NCI-H446 treated with DMSO at 0.1 percent for 48 hours (cell line): ENCODE measurements at regions not wholly inside any gene's neighbourhood (a gene's known extent, or its start where the extent isn't known, plus 50 kb on each side); places are given as distances from the start of the nearest gene placed in this dataset.

ENCODE experiments used
- DNase-seq: peaks from one replicate; lab custom pipeline; 2025; lab: John Stamatoyannopoulos, UW

DNA sequence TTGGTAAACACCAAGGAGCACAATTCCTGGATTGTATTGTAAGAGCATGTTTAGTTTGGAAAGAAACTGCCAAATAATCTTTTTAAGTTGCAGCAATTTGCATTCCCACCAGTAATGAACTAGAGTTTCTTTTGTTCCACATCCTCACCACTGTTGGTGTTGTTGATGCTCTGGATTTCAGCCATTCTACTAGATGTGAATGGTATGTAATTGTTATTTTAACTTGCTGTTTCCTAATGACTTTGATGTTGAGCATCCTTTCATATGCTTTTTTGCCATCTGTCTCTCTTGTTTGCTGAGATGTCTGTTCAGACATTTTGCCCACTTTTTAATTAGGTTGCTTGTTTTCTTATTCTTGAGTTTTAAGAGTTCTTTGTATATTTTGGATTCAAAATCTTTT is 1654.1 kb downstream of the GRIK2 start:
- DNase-seq, result peak; percentile 51

DNA sequence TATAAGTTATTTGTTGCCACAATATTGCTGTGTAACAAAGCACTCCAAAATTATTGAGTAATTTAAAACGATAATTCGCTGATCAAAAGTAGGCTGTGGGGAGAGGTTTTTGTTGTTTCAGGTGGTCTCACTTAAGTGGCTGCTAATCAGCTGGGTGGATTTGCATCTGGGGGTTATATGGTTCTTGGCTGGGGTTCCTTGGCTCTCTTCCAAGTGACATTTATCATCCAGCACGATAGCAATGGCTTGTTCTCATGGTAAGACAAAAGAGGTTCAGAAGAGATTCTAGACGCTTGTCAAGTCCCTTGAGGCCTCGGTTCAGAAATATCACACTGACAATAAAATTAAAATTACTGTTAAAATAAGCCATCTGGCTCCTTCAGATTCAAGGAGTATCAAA is 1648.8 kb downstream of the GRIK2 start:
- peak; percentile 20 for DNase-seq

DNA sequence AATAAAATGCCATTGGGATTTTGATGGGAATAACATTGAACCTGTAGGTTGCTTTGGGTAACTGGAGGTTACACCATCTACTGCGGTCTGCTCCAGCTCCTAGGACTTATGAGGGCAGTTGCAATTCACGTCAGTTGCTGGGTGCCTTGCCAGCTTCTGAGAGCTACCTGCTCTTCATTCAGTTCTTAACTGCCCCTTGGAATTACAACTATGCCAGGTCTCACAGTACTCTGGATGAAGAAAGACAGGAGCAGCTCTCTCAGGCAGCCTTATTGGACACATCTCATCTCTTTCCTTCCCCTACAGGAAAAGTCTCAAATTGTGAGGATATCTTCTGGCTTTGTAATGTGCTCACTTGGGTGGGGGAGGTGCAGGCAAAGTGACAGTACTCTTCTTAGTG is 1643.3 kb downstream of the GRIK2 start:
- no peak for DNase-seq

DNA sequence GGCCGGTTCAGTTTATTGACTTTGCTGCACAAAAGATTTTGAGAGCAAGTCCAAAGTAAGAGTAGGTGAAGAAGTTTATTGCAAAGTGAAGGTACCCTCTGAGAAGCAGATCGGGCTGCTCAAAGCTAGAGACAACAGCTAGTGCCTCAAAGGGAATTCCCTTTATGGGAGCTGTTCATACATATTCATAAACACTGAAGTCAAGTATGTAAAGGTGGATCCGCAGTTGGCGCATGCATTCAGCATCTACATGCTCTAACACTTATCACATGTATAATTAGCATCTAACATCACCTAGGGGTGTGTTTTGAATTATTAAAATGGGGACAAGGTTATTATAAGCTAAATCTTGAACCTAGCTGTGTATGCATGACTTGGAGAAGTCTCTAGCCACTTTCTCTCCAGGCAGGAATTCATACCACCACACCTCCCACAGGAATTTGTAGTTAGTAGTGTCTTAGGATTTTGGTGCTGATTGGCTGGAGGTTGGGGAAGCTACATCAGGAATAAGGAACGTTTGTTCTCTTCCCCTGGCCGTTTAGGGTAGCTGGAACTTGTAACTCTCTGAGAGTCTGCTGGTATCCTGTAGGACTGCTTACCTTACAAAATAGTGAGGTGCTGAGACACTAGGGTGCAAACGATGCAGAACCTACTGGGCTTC is 1633.9 kb downstream of the GRIK2 start:
- no peak for DNase-seq

DNA sequence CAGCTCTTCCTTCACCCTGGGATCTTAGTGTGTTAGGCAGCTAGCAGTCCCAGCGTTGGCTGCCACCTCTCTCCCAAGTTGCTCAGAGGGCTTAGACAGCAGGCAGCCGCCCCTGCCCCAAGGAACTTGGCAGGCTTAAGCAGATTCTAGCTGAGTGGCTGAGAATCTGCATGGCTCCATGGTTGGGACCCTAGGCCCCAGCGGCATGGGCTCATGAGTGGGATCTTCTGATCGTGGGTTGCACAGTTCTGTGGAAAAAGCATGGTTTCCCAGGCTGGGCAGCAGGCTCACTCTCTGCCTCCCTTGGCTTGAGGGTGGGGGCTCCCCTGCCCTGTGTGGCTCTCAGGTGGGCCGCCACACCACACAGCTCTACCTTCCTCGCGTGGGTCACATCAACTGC is 1624.9 kb downstream of the GRIK2 start:
- no peak for DNase-seq

DNA sequence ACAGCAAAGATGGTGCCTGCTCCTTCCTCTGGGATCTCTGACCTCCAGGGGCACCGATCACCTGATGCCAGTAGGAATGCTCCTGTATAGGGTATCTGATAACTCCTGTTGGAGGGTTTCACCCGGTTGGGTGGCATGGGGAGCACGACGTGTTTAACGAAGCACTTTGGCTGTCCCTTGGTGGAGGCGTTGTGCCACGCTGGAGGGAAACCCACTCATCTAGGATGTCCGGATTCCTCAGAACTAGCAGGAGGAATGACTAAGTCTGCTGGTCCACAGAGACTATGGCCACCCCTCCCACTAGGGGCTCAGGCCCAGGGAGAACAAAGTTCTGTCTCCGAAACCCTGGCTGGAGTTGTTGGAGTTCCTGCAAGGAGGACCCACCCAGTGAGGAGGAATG is 1624.4 kb downstream of the GRIK2 start:
- no peak for DNase-seq

DNA sequence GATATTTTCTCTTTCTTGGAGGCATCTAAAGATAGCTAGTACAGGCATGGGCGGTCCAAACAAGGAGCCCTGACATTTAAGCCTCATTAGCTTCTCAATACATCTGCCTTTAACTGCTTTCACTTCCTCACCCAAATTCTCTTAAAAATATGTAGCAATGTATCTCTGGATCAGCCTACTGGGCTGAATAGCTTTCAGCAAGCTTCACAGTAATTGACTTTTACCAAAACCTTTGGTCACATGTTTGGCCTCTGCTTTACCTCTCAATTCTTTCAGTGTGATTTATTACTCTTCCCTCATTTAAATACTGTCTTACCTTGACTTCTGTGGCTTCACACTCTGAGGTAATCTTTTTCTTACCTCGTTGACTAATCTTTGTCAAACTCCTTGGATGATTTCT is 1618.1 kb downstream of the GRIK2 start:
- no peak for DNase-seq

DNA sequence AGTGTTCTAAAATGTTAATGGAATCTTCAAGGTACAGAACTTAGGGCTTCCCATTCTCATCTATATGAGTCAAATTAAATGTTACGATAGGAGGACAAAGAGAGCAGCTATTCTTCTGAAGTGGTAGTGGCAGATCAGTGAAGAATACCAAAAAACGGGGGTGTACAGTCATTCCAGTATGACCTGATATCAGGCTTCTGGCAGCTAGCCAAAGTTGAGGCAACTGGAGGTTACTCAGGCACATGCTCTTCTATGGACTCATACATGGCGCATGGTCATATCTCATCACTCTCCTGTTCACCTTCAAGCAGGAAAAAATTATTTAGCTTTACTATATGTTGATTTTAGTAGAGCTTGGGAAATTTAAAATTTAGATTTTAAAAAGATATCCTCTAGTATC is 1608.8 kb downstream of the GRIK2 start:
- DNase-seq, result no peak

DNA sequence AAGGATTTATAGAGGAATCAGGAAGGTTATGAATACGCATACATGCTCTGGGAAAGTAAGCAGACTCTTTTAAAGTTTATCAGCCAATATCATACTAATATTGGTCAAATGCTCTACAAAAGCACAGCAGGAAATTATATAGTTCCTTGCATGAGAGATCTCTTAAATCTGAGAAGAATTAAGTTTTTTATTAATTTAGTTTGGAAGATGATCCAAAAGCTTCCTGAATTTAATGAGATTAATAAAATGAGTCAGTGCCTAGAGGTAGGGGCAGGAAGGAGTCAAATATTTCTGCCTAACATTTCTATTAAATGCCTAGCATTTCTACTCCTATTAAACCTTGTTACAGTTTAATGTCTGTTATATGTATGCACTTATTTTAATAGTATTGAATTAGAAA is 1608.2 kb downstream of the GRIK2 start:
- no peak for DNase-seq

DNA sequence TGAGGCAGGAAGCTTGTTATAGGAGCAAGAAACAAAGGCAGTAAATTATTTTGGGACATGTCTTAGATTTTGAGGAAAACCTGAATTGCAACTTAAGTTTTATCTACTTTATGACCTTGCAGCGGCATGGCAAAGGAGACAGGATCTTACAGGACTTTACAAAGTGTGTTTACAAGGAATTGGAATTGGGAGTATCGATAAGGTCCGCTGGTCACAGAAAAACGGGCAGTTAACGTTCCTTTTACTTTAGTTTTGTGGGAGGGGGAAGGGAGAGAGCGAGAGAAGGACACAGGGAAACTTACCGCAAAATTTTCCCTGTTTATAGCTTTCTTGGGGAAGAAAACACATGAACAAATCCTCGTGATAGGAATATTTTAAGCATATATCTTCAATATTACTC is 1607.2 kb downstream of the GRIK2 start:
- DNase-seq, result no peak

DNA sequence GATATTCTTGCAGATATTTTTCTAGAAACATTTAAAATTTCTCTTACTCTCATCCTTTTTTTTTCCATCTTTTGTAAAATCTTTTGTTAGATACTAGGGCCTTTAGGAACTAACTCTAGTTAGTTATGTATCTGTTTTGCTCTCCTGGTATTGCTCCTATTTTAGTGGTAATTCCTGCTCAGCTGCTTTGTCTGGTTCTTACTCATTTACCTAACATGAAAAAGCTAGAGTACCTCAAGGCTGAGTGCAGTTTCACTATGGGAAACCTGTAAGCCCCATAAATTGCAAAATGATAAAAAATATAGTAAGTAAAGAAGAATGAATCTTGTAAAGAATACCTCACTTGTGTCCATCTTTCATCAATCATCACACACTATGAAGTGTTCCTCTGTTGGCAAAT is 1602.0 kb downstream of the GRIK2 start:
- DNase-seq, result no peak

DNA sequence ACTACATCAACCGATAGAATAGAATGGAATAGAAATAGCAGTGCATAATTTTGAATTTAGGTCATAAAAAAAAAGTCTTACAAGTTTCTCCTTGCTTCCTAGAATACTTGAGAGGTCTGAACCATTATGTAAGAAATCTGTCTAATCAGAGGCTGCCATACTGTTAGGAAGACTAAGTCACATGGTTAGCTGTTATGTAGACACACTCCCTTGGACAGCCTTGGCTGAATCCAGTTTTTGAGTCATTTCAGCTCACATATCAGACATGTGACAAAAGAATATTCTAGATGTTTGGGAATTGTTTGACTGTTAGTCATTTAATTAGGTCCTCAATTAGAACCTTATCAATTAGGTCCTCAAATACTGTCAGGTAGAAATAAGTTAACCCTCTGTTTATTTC is 1601.4 kb downstream of the GRIK2 start:
- DNase-seq, result no peak

DNA sequence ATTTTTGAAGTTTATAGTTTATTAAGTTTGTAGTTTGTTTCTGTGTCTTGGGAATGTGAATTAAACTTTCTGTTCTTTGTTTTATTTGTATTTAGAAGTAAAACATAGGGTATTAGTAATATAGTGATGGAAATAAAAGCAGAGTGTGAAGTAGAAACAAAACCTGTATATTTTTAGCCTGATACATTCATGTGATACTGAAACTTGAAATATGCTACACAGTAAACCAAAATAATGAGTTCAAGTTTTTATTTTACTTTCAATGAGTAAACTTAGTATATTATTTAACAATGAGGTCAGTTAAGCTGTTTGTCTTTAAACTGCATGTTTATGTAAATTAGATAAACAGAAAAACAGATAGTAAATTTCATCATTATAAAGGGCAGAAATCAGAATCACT is 1592.6 kb downstream of the GRIK2 start:
- DNase-seq, result no peak

DNA sequence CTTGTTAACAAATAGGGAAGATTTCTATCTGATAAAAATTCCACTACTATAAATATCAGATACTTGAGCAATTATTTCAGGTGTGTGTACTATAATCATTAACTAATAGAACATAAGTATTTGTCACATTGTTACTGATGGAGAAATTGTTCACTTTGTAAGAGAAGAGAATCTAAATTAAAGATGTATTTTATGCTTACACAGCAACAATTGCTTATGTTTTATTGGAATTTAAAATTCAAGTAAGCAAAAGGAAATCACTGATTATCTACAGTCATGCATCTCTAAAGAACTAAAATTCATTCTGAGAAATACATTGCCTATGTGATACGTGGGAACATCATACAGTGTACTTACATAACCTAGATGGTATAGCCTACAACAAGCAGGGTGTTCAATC is 1590.8 kb downstream of the GRIK2 start:
- DNase-seq, result no peak

DNA sequence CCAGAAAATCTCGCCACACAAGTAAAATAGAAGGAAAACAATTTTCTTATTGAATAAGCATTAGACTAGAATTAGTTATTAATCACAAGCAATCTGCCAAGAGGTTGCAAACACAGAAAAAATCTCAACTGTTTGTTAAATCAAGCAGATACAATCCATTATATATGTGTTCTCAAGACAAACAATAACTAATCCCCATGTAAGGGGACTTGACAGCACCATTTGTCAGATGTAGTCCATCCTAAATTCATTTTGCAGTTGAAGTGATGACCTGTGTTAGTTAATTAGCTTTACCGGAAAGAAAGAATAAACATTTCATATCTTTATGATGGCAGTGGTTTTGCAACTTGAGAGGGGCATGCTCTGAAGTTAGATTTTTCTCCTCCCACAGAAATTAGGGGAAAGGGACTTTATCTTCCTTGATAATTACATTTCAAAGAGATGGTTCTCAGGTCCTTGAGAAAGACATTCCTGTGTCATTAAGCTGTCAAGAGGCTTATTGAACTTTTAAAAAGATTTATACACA is 1588.0 kb downstream of the GRIK2 start:
- no peak for DNase-seq

DNA sequence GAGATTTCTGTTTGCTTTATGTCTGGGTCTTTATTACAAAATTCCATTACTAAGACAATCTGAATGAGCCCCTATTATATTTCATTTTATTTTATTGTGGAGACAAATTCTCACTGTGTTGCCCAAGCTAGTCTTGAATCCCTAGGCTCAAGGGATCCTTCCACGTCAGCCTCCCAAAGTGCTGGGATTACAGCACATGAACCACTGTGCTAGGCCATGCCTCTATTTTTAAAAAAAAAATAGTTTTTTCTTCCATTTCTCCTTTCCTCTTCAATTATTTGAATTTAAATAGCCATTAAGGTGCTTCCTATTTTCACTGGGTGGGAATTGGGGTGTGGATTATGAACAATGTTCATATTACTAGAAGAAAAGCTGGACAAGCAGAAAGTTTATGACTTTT is 1587.4 kb downstream of the GRIK2 start:
- no peak for DNase-seq

DNA sequence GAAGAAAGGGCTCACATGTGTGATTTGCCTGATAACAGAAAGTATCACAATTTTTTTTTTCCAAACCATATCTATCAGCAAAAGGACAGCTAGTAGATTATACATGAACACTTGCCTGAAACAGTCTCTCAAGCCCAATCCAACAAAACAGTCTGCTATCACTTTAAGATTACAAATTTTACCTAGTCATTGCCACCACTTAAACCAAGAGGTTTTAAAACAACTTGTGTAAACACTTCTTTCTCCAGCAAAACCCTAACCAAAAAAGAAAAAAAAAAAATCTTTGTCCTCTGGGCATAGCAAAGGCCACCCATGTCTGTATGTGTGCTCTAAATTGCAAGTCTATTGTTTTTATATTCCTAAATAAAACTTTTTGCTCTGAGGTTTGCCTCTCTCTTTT is 1568.4 kb downstream of the GRIK2 start:
- no peak for DNase-seq

DNA sequence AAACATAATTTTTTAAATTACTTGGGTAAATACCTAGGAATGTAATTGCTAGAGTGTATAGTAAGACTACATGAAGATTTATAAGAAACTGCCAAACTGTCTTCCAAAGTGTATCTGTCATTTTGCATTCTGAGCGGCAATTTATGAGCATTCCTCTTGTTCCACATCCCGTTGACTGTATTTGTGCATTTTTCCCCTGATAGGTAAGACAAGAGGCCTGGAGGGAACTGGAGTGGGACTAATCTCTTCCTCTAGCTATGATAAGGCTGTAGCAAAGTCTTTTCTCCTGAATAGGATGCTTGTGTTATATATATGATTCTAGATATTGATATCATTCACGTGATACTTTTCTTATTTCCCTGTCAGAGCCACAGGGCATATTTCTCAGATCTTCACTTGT is 1557.5 kb downstream of the GRIK2 start:
- no peak for DNase-seq

DNA sequence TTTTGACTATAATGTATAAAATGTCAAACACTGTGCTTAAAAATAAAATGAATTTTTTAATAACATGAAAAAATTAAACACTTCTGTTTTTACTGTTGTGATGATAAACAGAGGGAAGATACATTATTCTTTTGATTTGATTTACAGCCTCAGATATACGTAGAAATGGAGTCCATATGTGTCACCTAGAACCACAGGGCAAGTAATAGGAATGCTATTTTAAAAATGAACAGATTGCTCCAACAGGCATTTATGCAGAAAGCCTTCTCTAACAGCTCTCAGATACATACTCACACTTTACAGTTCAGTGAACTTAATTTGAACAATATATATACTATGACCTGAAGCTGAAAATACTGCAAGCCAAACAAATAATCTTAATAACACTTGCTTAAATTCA is 1551.0 kb downstream of the GRIK2 start:
- peak; percentile 2 for DNase-seq

DNA sequence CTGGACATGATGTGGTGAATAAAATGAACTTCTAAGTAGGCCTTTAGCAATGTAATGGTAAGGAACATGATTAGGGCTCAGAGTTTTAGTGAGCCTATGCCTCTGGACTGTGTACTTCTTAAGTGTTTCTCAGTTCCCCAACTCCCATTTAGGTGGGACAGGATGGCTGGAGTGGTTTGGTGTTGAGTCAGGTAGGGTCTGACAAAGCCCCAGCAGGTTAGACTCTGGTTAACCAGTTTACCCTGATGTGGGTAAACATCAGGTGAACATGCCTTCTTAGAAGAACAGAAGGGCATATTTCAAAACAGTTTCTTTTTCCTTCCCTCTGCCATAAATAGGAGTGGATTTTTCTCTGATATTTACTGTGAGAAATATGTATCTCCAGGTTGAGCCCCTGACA is 1548.7 kb downstream of the GRIK2 start:
- DNase-seq, result no peak

DNA sequence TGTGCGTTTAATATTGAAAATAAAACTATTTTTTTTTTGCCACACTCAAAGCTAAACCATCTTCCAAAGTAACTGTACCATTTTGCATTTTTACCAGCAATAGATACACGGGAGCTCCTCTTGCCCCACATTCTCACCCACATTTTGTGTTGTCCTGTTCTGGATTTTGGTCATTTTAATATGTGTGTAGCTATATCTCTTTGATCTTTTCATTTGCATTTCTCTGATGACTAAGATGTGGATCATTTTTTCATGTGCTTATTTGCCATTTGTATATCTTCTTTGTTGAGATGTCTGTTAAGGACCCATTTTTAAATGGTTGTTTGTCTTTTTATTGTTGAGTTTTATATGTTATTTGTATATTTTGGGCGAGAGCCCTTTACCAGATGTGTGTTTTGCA is 1543.5 kb downstream of the GRIK2 start:
- DNase-seq, result no peak

DNA sequence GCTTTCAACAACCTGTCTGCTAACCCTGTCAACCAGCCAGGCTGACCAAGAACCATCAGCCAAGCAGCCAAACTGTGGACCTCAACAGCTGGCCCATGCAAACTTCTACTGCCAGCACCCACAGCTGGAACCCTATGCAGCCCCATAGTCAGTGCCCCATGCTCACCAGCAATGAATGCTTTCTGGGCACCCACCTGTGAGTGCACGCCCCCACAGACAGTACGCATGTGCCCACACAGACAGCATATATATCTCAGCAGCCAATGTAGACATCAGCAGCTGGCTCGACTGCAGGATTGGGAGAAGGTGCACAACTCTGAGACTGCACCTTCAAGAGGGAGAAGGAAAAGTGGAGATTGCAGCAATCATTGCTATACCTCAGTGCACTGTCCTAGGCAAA is 1534.6 kb downstream of the GRIK2 start:
- DNase-seq, result no peak

DNA sequence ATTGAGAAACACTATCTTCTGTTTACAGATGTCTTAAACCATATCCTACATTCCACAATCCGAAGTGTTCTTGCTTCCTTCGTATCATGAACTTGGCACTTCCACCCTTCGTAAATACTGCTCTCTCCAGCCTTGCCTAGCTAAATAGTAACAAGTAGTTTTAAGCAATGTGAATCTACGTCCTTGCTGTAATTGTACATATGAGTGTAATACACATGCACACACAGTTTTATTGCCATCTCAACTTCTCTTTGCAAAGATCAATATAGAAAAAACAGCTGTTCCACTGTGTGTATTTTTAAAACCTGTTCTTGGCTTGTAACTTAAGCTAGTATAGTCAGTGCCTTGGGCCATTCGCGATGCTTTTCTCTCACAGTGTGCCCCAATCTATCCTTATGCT is 1524.7 kb downstream of the GRIK2 start:
- DNase-seq, result no peak

DNA sequence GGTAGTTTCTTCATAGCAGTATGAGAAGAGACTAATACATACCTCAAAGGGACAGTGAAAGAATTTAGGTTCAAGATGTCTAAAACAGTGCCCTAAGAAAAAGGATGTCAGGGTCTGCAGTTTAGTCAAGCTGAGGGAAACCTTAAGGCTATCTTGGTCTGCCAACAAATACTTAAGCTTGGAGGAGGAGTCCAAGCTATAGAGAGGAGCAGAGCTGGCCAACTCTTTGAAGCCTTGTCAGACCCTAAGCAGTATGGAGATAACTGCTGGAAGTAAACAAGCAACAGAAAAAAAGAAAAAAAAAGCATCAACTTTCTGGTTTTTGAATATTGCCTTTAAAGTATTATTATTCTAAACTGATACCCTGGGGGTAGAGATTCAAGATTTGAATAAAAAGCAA is 1518.1 kb downstream of the GRIK2 start:
- DNase-seq, result no peak
